PFSK-1 (cell line): ENCODE measurements at regions not wholly inside any gene's neighbourhood (a gene's known extent, or its start where the extent isn't known, plus 50 kb on each side); places are given as distances from the start of the nearest gene placed in this dataset.

Experiments
- POLR2AphosphoS5 ChIP-seq: IDR thresholded peaks from 2 replicates; pipeline ENCODE4 v1.6.1; 2012; ENCODE audit warnings: low read depth, mild to moderate bottlenecking, control low read depth, low read length, moderate library complexity
- TAF1 ChIP-seq: IDR thresholded peaks from 2 replicates; pipeline ENCODE4 v1.6.1; 2012; ENCODE audit warnings: low read length, control low read depth, borderline replicate concordance; ENCODE audit not compliant: insufficient read depth

- TF ChIP-seq POLR2AphosphoS5 (no peak), TAF1 (no peak)
Measured at GRCh38 chr7:41148521-41148951, 554.4 kb downstream of the INHBA start.
